Fibroblast of the aortic adventitia (primary cell): ENCODE measurements at regions not wholly inside any gene's neighbourhood (a gene's known extent, or its start where the extent isn't known, plus 50 kb on each side); places are given as distances from the start of the nearest gene placed in this dataset.
"Not testable (repeated sequence)": the region's sequence is repeated elsewhere in the genome, so short reads cannot be mapped to it uniquely, and the experiment has no call there.

Experiments used
- DNase-seq: peaks from one replicate; pipeline ENCODE4 v3.0.0-alpha.2; 2010; ENCODE audit warnings: low read depth
- H3K4me3 ChIP-seq: 2 replicates; pipeline ENCODE4 v1.5.1; 2011; ENCODE audit warnings: low read depth, mild to moderate bottlenecking, control low read depth, low read length, moderate library complexity
- CTCF ChIP-seq: IDR thresholded peaks from 2 replicates; pipeline ENCODE4 v1.5.1; 2011; ENCODE audit warnings: mild to moderate bottlenecking, low read length, control low read depth, inconsistent platforms; ENCODE audit not compliant: insufficient read depth

- no peak overlapping the region for H3K4me3 ChIP-seq
- peak; percentile 32 for DNase-seq
- TF ChIP-seq CTCF: no peak
These were observed 351.7 kb upstream of the ARID1B start for GRCh38 chr6:156425359-156426020.

GRCh38 chr6:156423829-156424228, 353.3 kb upstream of the ARID1B start:
- no peak overlapping the region for H3K4me3 ChIP-seq
- no peak for DNase-seq
- no peak for TF ChIP-seq CTCF

- no peak for TF ChIP-seq CTCF
- DNase-seq: no peak
- no peak overlapping the region for H3K4me3 ChIP-seq
These were observed 354.1 kb upstream of the ARID1B start for GRCh38 chr6:156423075-156423474.

GRCh38 chr6:156421933-156422332, 355.2 kb upstream of the ARID1B start:
- H3K4me3 ChIP-seq: no peak overlapping the region
- TF ChIP-seq CTCF: no peak
- no peak for DNase-seq

GRCh38 chr6:156421301-156421700, 355.9 kb upstream of the ARID1B start:
- H3K4me3 ChIP-seq: not testable (repeated sequence)

GRCh38 chr6:156420172-156420993, 356.8 kb upstream of the ARID1B start:
- H3K4me3 ChIP-seq: no peak overlapping the region
- peak; percentile 14 for DNase-seq
- no peak for TF ChIP-seq CTCF

More at GRCh38 chr6:156421301-156421700, 355.9 kb upstream of the ARID1B start:
- not testable (repeated sequence) for DNase-seq

- TF ChIP-seq CTCF: no peak
- no peak for DNase-seq
- H3K4me3 ChIP-seq: no peak overlapping the region
These were observed 357.6 kb upstream of the ARID1B start for GRCh38 chr6:156419594-156419993.
